ENCODE measurements at regions not wholly inside any gene's neighbourhood (a gene's known extent, or its start where the extent isn't known, plus 50 kb on each side); places are given as distances from the start of the nearest gene placed in this dataset.

DNA sequence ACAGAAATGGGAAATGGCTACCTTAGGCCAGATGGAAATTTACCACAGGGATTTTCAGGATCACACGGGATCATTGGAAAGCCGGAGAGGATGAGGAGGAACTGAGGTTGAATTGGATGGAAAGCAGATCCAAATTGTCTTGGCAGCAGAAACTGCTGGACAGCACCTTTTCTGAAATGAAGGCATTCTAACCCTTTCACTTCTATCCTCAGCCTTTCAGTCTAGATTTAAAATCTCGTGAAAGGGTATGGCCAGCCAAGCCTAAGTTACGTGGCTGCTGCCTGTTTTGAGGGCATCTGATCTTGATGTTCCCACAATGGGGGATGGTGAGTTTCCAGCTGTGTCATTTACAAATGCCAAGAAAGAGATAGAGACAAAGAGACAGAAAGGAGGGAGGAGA, 358.2 kb downstream of the KIF16B start:
- WGBS, 2 donors: 44 to 56% methylated on average over 4 of the region's 4 CpGs
- no peak overlapping the region for H3K4me3 ChIP-seq
- H3K27ac ChIP-seq (ENCODE audit: low read depth in 1 of 2, low read length in 1 of 2): no peak overlapping the region
- TF ChIP-seq, protein P1, sequence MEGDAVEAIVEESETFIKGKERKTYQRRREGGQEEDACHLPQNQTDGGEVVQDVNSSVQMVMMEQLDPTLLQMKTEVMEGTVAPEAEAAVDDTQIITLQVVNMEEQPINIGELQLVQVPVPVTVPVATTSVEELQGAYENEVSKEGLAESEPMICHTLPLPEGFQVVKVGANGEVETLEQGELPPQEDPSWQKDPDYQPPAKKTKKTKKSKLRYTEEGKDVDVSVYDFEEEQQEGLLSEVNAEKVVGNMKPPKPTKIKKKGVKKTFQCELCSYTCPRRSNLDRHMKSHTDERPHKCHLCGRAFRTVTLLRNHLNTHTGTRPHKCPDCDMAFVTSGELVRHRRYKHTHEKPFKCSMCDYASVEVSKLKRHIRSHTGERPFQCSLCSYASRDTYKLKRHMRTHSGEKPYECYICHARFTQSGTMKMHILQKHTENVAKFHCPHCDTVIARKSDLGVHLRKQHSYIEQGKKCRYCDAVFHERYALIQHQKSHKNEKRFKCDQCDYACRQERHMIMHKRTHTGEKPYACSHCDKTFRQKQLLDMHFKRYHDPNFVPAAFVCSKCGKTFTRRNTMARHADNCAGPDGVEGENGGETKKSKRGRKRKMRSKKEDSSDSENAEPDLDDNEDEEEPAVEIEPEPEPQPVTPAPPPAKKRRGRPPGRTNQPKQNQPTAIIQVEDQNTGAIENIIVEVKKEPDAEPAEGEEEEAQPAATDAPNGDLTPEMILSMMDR (IDR thresholded peaks at IDR 0.05; ENCODE audit: control extremely low read depth, extremely low read depth): no peak
- no peaks in the 10 kb centered on the region for H3K36me3 ChIP-seq (ENCODE audit: control insufficient read depth in 4 of 4, insufficient read depth in 4 of 4, low read length in 4 of 4)
- ATAC-seq (ENCODE audit: insufficient read depth, low FRiP score): no peak
- H3K27me3 ChIP-seq (ENCODE audit: control insufficient read depth in 3 of 3, insufficient read depth in 3 of 3, low read length in 2 of 3): no peaks in the 10 kb centered on the region
- no peak overlapping the region for H3K9ac ChIP-seq (ENCODE audit: insufficient read depth in 1 of 2, low read length in 2 of 2)
- peak in 1 of 3 donors; percentile 29 for DNase-seq
- peaks cover 0 to 6% (median 2%) of the 10 kb centered on the region in 5 donors for H3K4me1 ChIP-seq (ENCODE audit: control insufficient read depth in 5 of 5, insufficient read depth in 5 of 5, low read length in 5 of 5)
- no peaks in the 10 kb centered on the region for H3K9me3 ChIP-seq (ENCODE audit: control insufficient read depth in 4 of 4, insufficient read depth in 3 of 4, low read length in 3 of 4)

DNA sequence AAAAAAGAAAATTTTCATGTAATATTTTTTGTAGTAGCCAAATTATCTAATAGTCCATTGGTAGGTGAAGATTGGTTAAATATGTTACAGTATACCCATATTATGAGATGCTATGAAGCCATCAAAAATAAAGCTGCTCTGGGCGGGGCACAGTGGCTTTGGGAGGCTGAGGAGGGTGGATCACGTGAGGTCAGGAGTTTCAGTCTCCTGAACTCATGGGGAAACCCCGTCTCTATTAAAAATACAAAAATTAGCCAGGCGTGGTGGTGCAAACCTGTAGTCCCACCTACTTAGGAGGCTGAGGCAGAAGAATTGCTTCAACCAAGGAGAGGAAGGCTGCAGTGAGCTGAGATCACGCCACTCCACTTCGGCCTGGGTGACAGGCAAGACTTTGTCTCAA, 360.5 kb downstream of the KIF16B start:
- WGBS, 2 donors: 92 to 96% methylated on average over 6 of the region's 6 CpGs
- DNase-seq (no peak), ATAC-seq (ENCODE audit: insufficient read depth, low FRiP score) (no peak)
- H3K9me3 ChIP-seq (ENCODE audit: control insufficient read depth in 4 of 4, insufficient read depth in 3 of 4, low read length in 3 of 4): peaks cover 0 to 3% (median 0%) of the 10 kb centered on the region in 4 donors
- peaks cover 0 to 10% (median 2%) of the 10 kb centered on the region in 5 donors for H3K4me1 ChIP-seq (ENCODE audit: control insufficient read depth in 5 of 5, insufficient read depth in 5 of 5, low read length in 5 of 5)
- H3K4me3 ChIP-seq: no peak overlapping the region
- TF ChIP-seq, protein P1 (IDR thresholded peaks at IDR 0.05; ENCODE audit: control extremely low read depth, extremely low read depth): no peak
- no peaks in the 10 kb centered on the region for H3K36me3 ChIP-seq (ENCODE audit: control insufficient read depth in 4 of 4, insufficient read depth in 4 of 4, low read length in 4 of 4)
- H3K27ac ChIP-seq (ENCODE audit: low read depth in 1 of 2, low read length in 1 of 2): no peak overlapping the region
- no peaks in the 10 kb centered on the region for H3K27me3 ChIP-seq (ENCODE audit: control insufficient read depth in 3 of 3, insufficient read depth in 3 of 3, low read length in 2 of 3)
- no peak overlapping the region for H3K9ac ChIP-seq (ENCODE audit: insufficient read depth in 1 of 2, low read length in 2 of 2)

DNA sequence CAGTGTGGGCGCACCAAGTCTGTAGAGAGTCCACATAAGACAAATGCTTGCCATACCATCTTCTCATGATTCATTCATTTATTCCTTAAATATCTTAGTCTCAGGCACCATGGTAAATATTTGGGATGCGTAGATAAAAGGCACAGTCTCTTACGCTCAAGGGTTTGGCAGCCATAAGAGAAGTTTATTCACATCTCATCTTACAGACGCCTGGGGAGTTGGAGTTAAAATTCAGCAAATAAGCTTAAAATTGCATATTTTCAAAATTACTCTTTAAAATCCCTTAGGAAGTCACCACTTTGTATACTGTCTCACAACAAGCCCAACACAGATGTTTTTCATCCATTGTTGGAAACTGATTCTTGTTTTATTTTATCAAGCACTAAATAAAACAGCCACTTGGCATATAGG, 363.3 kb downstream of the KIF16B start:
- H3K4me3 ChIP-seq: no peak overlapping the region
- 82 to 88% methylated on average over 4 of the region's 4 CpGs for WGBS, 2 donors
- ATAC-seq (ENCODE audit: insufficient read depth, low FRiP score) (no peak), DNase-seq (peak in 2 of 3 donors; percentile 47 to 74)
- no peak overlapping the region for H3K27ac ChIP-seq (ENCODE audit: low read depth in 1 of 2, low read length in 1 of 2)
- no peaks in the 10 kb centered on the region for H3K36me3 ChIP-seq (ENCODE audit: control insufficient read depth in 4 of 4, insufficient read depth in 4 of 4, low read length in 4 of 4)
- H3K9me3 ChIP-seq (ENCODE audit: control insufficient read depth in 4 of 4, insufficient read depth in 3 of 4, low read length in 3 of 4): peaks cover 0 to 3% (median 0%) of the 10 kb centered on the region in 4 donors
- H3K27me3 ChIP-seq (ENCODE audit: control insufficient read depth in 3 of 3, insufficient read depth in 3 of 3, low read length in 2 of 3): no peaks in the 10 kb centered on the region
- TF ChIP-seq, protein P1 (IDR thresholded peaks at IDR 0.05; ENCODE audit: control extremely low read depth, extremely low read depth): no peak
- H3K4me1 ChIP-seq (ENCODE audit: control insufficient read depth in 5 of 5, insufficient read depth in 5 of 5, low read length in 5 of 5): peaks cover 0 to 10% (median 0%) of the 10 kb centered on the region in 5 donors
- no peak overlapping the region for H3K9ac ChIP-seq (ENCODE audit: insufficient read depth in 1 of 2, low read length in 2 of 2)

DNA sequence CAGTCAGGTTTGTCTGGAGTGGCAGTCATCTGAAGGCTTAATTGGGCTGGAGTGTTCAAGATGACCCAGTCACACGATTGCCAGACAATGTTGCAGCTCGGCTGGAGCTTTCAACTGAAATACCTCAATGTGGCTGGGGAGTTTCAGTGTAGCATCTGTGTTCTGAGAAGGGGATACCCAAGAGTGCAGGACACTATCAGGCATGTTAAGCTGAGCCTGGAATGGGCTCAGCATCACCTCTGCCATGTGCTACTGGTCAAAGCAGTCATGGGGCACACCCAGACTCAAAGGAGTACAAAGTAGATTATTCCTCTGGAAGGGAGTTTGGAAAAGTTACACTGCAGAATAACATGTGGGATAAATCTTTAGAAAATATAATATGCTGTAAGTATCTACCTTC, 363.9 kb downstream of the KIF16B start:
- no peaks in the 10 kb centered on the region for H3K36me3 ChIP-seq (ENCODE audit: control insufficient read depth in 4 of 4, insufficient read depth in 4 of 4, low read length in 4 of 4)
- H3K4me1 ChIP-seq (ENCODE audit: control insufficient read depth in 5 of 5, insufficient read depth in 5 of 5, low read length in 5 of 5): peaks cover 0 to 10% (median 0%) of the 10 kb centered on the region in 5 donors
- ATAC-seq (ENCODE audit: insufficient read depth, low FRiP score): no peak
- no peak overlapping the region for H3K27ac ChIP-seq (ENCODE audit: low read depth in 1 of 2, low read length in 1 of 2)
- no peak overlapping the region for H3K4me3 ChIP-seq
- DNase-seq: no peak
- peaks cover 0 to 3% (median 0%) of the 10 kb centered on the region in 4 donors for H3K9me3 ChIP-seq (ENCODE audit: control insufficient read depth in 4 of 4, insufficient read depth in 3 of 4, low read length in 3 of 4)
- no peak overlapping the region for H3K9ac ChIP-seq (ENCODE audit: insufficient read depth in 1 of 2, low read length in 2 of 2)
- TF ChIP-seq, protein P1 (IDR thresholded peaks at IDR 0.05; ENCODE audit: control extremely low read depth, extremely low read depth): no peak
- WGBS, 2 donors: 91 to 98% methylated on average over 2 of the region's 2 CpGs
- H3K27me3 ChIP-seq (ENCODE audit: control insufficient read depth in 3 of 3, insufficient read depth in 3 of 3, low read length in 2 of 3): no peaks in the 10 kb centered on the region

Measured in lung (tissue), 11 donors.